ENCODE measurements at regions not wholly inside any gene's neighbourhood (a gene's known extent, or its start where the extent isn't known, plus 50 kb on each side); places are given as distances from the start of the nearest gene placed in this dataset.

DNA sequence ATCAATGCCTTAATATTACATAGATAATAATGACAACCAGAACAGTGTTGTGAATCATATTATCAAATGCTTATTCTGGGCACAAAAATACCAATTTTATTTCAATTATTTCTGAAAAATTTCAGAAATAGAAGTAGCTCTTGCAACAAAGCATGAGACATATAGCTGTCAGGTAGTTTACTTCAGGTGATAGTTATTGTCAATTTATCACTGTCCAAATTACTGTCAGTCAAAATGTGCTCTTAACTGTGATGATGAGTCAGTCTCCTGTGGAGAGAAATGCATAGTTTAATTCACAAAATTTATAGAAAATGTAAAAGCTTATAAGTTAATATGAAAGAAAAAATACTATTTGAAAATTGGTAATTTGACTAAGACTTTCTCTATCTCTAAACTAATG, 1078.4 kb upstream of the GBE1 start:
- TF ChIP-seq SIN3A (IDR thresholded peaks at IDR 0.05; ENCODE audit: borderline replicate concordance, insufficient read depth, low read length) (no peak), REST (IDR thresholded peaks at IDR 0.05; ENCODE audit: insufficient read depth in 1 of 2, low read depth in 2 of 2, low read length in 2 of 2) (no peak), TAF1 (IDR thresholded peaks at IDR 0.05; ENCODE audit: borderline replicate concordance, insufficient read depth, low read length) (no peak), FOXP2 (optimal IDR thresholded peaks at IDR 0.05; ENCODE audit: borderline replicate concordance, extremely low read depth, extremely low read length, insufficient read depth) (no peak), POLR2AphosphoS5 (IDR thresholded peaks at IDR 0.05; ENCODE audit: low read depth, low read length) (no peak)

DNA sequence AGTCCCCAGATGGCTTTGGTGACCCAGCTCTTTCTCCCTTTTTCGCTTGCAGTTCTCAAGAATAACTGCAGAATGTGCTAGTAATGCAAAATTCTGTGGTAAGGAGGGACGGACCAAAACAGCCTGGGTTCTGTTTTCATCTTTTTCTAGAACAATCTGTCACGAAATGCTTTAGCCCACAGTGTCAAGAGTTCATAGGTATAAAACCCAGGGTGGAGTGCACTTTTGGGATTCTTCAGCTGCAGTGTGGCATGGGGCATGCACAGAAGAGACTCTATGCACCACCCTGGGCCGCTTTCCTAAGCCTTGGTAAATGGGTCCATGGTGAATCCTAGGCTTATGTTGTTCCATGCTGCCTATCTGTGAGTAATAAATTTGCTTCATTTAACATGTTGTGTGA, 1072.7 kb upstream of the GBE1 start:
- TF ChIP-seq TAF1 (IDR thresholded peaks at IDR 0.05; ENCODE audit: borderline replicate concordance, insufficient read depth, low read length) (no peak), REST (IDR thresholded peaks at IDR 0.05; ENCODE audit: insufficient read depth in 1 of 2, low read depth in 2 of 2, low read length in 2 of 2) (no peak), FOXP2 (optimal IDR thresholded peaks at IDR 0.05; ENCODE audit: borderline replicate concordance, extremely low read depth, extremely low read length, insufficient read depth) (no peak), POLR2AphosphoS5 (IDR thresholded peaks at IDR 0.05; ENCODE audit: low read depth, low read length) (no peak), SIN3A (IDR thresholded peaks at IDR 0.05; ENCODE audit: borderline replicate concordance, insufficient read depth, low read length) (no peak)

DNA sequence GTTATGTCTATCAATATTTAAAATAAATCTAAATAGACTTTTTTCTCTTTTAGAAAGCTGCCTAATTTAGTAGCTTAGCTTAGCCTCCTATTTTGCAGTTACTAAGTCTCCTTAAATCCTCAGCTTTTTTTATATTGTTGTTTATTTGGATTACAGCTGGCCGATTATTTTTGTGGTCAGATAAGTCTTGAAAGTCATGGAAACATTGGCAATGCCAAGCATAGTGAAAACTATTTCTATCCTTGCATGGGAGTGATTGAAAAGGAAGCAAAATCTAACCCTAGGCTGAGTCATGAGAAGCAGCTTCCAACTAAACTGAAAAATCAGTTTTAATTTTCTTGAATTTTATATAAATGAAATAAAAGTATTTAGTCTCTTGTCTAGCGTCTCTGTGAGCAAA, 1063.0 kb upstream of the GBE1 start:
- no peak for TF ChIP-seq FOXP2 (optimal IDR thresholded peaks at IDR 0.05; ENCODE audit: borderline replicate concordance, extremely low read depth, extremely low read length, insufficient read depth)
- TF ChIP-seq TAF1 (IDR thresholded peaks at IDR 0.05; ENCODE audit: borderline replicate concordance, insufficient read depth, low read length) = no peak
- no peak for TF ChIP-seq SIN3A (IDR thresholded peaks at IDR 0.05; ENCODE audit: borderline replicate concordance, insufficient read depth, low read length)
- no peak for TF ChIP-seq REST (IDR thresholded peaks at IDR 0.05; ENCODE audit: insufficient read depth in 1 of 2, low read depth in 2 of 2, low read length in 2 of 2)
- no peak for TF ChIP-seq POLR2AphosphoS5 (IDR thresholded peaks at IDR 0.05; ENCODE audit: low read depth, low read length)

- no peak for TF ChIP-seq FOXP2 (optimal IDR thresholded peaks at IDR 0.05; ENCODE audit: borderline replicate concordance, extremely low read depth, extremely low read length, insufficient read depth)
- no peak for TF ChIP-seq SIN3A (IDR thresholded peaks at IDR 0.05; ENCODE audit: borderline replicate concordance, insufficient read depth, low read length)
- no peak for TF ChIP-seq REST (IDR thresholded peaks at IDR 0.05; ENCODE audit: insufficient read depth in 1 of 2, low read depth in 2 of 2, low read length in 2 of 2)
- TF ChIP-seq TAF1 (IDR thresholded peaks at IDR 0.05; ENCODE audit: borderline replicate concordance, insufficient read depth, low read length) = no peak
- no peak for TF ChIP-seq POLR2AphosphoS5 (IDR thresholded peaks at IDR 0.05; ENCODE audit: low read depth, low read length)
These were observed 1054.6 kb upstream of the GBE1 start for GRCh38 chr3:82816086-82816485.
